ENCODE measurements at regions not wholly inside any gene's neighbourhood (a gene's known extent, or its start where the extent isn't known, plus 50 kb on each side); places are given as distances from the start of the nearest gene placed in this dataset.

DNA sequence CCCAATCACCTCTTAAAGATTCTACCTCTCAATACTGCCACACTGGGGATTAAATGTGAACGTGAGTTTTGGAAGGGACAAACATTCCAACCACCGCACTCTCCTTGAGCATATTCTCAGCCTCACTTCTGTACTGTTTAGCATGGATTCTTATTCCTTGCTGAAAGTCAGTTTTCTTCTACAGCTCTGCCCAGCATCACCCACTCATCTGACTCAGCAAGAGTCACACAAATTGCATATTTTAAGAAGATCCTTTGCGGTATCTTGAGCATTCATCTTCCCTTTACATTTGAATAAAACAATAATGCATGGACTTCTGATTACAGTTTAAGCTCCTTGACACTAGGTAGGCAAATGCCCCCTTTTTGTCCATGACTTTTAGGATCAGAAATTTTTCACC is 251.6 kb upstream of the MKLN1 start:
- no peak for TF ChIP-seq POLR2A (IDR thresholded peaks at IDR 0.05)
- TF ChIP-seq, protein P1, sequence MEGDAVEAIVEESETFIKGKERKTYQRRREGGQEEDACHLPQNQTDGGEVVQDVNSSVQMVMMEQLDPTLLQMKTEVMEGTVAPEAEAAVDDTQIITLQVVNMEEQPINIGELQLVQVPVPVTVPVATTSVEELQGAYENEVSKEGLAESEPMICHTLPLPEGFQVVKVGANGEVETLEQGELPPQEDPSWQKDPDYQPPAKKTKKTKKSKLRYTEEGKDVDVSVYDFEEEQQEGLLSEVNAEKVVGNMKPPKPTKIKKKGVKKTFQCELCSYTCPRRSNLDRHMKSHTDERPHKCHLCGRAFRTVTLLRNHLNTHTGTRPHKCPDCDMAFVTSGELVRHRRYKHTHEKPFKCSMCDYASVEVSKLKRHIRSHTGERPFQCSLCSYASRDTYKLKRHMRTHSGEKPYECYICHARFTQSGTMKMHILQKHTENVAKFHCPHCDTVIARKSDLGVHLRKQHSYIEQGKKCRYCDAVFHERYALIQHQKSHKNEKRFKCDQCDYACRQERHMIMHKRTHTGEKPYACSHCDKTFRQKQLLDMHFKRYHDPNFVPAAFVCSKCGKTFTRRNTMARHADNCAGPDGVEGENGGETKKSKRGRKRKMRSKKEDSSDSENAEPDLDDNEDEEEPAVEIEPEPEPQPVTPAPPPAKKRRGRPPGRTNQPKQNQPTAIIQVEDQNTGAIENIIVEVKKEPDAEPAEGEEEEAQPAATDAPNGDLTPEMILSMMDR (IDR thresholded peaks at IDR 0.05 in 4 of 5, conservative IDR thresholded peaks at IDR 0.05 in 1 of 5) = no peak

Data from gastrocnemius medialis (tissue), 4 donors.